ENCODE measurements at regions not wholly inside any gene's neighbourhood (a gene's known extent, or its start where the extent isn't known, plus 50 kb on each side); places are given as distances from the start of the nearest gene placed in this dataset.

DNA sequence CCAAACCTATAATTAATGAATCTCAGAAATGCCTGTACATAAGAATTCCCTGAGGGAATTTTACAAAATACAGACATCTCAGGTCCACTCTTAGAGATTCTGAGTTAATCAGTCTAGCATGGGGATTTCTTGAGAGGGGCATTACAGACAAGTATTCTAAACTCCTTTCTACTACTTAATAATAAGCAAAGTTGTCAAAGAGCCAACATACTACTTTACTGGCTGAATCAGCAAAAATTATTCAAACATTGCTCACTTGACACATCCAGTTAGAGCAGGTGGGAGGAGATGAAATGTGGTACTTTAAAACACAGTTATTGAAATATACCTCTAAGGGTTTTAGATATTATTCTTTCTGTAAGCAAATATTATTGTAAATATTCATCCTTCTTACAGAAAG lies 1164.7 kb downstream of the CDY2B start:
- POLR2A ChIA-PET = no interaction called here
- H3K9ac ChIP-seq (ENCODE audit: low read length) = no peak overlapping the region
- no peaks in the 10 kb centered on the region for H3K27me3 ChIP-seq (replicated peaks in 1 of 4; ENCODE audit: control extremely low read depth in 1 of 4, control insufficient read depth in 3 of 4, insufficient read depth in 4 of 4, low read length in 3 of 4)
- intact Hi-C loops (cut with micrococcal nuclease) = no loop called here
- CTCF ChIA-PET = no interaction called here
- no peaks in the 10 kb centered on the region for H3K36me3 ChIP-seq (replicated peaks in 1 of 2; ENCODE audit: control extremely low read depth in 1 of 2, control insufficient read depth in 1 of 2, extremely low read depth in 1 of 2, insufficient read depth in 2 of 2, low read length in 1 of 2)
- H3K27me3 Mint-ChIP-seq = no peaks in the 10 kb centered on the region
- no peaks in the 10 kb centered on the region for H4K20me1 ChIP-seq (ENCODE audit: control insufficient read depth, insufficient read depth, low read length, poor library complexity, severe bottlenecking)
- no peaks in the 10 kb centered on the region for H3K9me3 Mint-ChIP-seq (ENCODE audit: insufficient read depth)
- TF ChIP-seq, protein P1, sequence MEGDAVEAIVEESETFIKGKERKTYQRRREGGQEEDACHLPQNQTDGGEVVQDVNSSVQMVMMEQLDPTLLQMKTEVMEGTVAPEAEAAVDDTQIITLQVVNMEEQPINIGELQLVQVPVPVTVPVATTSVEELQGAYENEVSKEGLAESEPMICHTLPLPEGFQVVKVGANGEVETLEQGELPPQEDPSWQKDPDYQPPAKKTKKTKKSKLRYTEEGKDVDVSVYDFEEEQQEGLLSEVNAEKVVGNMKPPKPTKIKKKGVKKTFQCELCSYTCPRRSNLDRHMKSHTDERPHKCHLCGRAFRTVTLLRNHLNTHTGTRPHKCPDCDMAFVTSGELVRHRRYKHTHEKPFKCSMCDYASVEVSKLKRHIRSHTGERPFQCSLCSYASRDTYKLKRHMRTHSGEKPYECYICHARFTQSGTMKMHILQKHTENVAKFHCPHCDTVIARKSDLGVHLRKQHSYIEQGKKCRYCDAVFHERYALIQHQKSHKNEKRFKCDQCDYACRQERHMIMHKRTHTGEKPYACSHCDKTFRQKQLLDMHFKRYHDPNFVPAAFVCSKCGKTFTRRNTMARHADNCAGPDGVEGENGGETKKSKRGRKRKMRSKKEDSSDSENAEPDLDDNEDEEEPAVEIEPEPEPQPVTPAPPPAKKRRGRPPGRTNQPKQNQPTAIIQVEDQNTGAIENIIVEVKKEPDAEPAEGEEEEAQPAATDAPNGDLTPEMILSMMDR (IDR thresholded peaks at IDR 0.05) = no peak
- TF ChIP-seq EZH2 (IDR thresholded peaks at IDR 0.05; ENCODE audit: borderline replicate concordance, insufficient read depth, low read depth, low read length, poor library complexity, severe bottlenecking) = no peak
- H3K79me2 ChIP-seq (ENCODE audit: control insufficient read depth, insufficient read depth, low read length) = no peaks in the 10 kb centered on the region
- H3K4me2 ChIP-seq (replicated peaks; ENCODE audit: low read depth, low read length, poor library complexity, severe bottlenecking) = no peak overlapping the region
- no peaks in the 10 kb centered on the region for H3K9me3 ChIP-seq (ENCODE audit: control extremely low read depth in 1 of 3, control insufficient read depth in 2 of 3, insufficient read depth in 1 of 3, low read length in 2 of 3)
- DNase-seq = no peak
- ATAC-seq (ENCODE audit: low read depth) = no peak
- no peaks in the 10 kb centered on the region for H3K4me1 Mint-ChIP-seq
- H2AFZ ChIP-seq (ENCODE audit: insufficient read depth, low read depth, low read length, poor library complexity, severe bottlenecking) = no peak overlapping the region
- H3K4me3 Mint-ChIP-seq = no peak overlapping the region
- H3K4me3 ChIP-seq (ENCODE audit: control extremely low read depth in 1 of 5, extremely low read depth in 1 of 5, insufficient read depth in 1 of 5, low read depth in 2 of 5, low read length in 4 of 5) = no peak overlapping the region
- no peak overlapping the region for H3K27ac Mint-ChIP-seq
- H3K4me1 ChIP-seq (ENCODE audit: control insufficient read depth in 2 of 2, insufficient read depth in 2 of 2, low read length in 2 of 2) = no peaks in the 10 kb centered on the region
- H3K27ac ChIP-seq (ENCODE audit: low read length in 2 of 2) = no peak overlapping the region

DNA sequence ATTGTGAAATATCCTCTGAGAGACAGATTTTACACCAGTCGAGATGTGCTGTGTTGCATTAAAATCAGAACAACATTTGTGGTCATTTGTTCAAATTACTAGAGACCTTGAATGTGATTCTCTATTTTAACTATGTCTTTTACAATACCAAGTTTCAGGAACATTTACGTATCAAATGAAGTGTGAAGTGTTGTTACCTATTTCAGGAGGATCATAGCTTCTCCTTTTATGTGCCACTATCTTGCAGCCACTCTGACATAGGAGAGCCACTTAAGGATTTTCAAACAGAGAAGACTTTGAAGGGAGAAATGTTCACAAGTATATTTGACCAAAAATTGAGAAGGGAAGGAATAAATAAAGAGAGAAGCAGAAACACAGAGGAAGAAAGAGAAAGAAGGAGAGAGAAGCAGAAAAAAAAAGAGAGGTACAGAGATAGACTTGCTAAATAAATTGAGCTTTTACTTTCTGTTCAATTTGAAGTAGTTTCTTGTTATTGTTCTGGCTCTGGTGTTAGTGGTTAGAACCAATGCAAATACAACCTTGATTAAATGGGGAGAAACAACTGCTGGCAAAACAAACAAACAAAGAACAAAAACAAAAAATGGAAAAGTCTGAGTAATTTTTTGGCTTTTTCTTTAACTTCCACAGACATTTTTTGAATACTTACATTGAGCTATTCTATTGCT lies 1206.8 kb downstream of the CDY2B start:
- H3K27ac Mint-ChIP-seq = no peak overlapping the region
- H3K27me3 Mint-ChIP-seq = no peaks in the 10 kb centered on the region
- H3K4me1 ChIP-seq (ENCODE audit: control insufficient read depth in 2 of 2, insufficient read depth in 2 of 2, low read length in 2 of 2) = no peaks in the 10 kb centered on the region
- H3K4me3 ChIP-seq (ENCODE audit: control extremely low read depth in 1 of 5, extremely low read depth in 1 of 5, insufficient read depth in 1 of 5, low read depth in 2 of 5, low read length in 4 of 5) = no peak overlapping the region
- POLR2A ChIA-PET = no interaction called here
- H2AFZ ChIP-seq (ENCODE audit: insufficient read depth, low read depth, low read length, poor library complexity, severe bottlenecking) = no peak overlapping the region
- DNase-seq (no peak), ATAC-seq (ENCODE audit: low read depth) (no peak)
- CTCF ChIA-PET = no interaction called here
- no CpG with 5 or more reads among the region's 2 CpGs for WGBS (ENCODE audit: insufficient coverage)
- no peaks in the 10 kb centered on the region for H3K9me3 Mint-ChIP-seq (ENCODE audit: insufficient read depth)
- H3K4me1 Mint-ChIP-seq = peaks cover 2% of the 10 kb centered on the region
- intact Hi-C loops (cut with micrococcal nuclease) = no loop called here
- TF ChIP-seq EZH2 (IDR thresholded peaks at IDR 0.05; ENCODE audit: borderline replicate concordance, insufficient read depth, low read depth, low read length, poor library complexity, severe bottlenecking) = no peak
- TF ChIP-seq, protein P1 (IDR thresholded peaks at IDR 0.05) = no peak
- H3K27ac ChIP-seq (ENCODE audit: low read length in 2 of 2) = no peak overlapping the region
- H4K20me1 ChIP-seq (ENCODE audit: control insufficient read depth, insufficient read depth, low read length, poor library complexity, severe bottlenecking) = no peaks in the 10 kb centered on the region
- H3K9ac ChIP-seq (ENCODE audit: low read length) = no peak overlapping the region
- no peaks in the 10 kb centered on the region for H3K36me3 ChIP-seq (replicated peaks in 1 of 2; ENCODE audit: control extremely low read depth in 1 of 2, control insufficient read depth in 1 of 2, extremely low read depth in 1 of 2, insufficient read depth in 2 of 2, low read length in 1 of 2)
- H3K79me2 ChIP-seq (ENCODE audit: control insufficient read depth, insufficient read depth, low read length) = no peaks in the 10 kb centered on the region
- H3K27me3 ChIP-seq (replicated peaks in 1 of 4; ENCODE audit: control extremely low read depth in 1 of 4, control insufficient read depth in 3 of 4, insufficient read depth in 4 of 4, low read length in 3 of 4) = no peaks in the 10 kb centered on the region
- H3K4me2 ChIP-seq (replicated peaks; ENCODE audit: low read depth, low read length, poor library complexity, severe bottlenecking) = no peak overlapping the region
- H3K4me3 Mint-ChIP-seq = no peak overlapping the region
- no peaks in the 10 kb centered on the region for H3K9me3 ChIP-seq (ENCODE audit: control extremely low read depth in 1 of 3, control insufficient read depth in 2 of 3, insufficient read depth in 1 of 3, low read length in 2 of 3)
